ENCODE measurements at regions not wholly inside any gene's neighbourhood (a gene's known extent, or its start where the extent isn't known, plus 50 kb on each side); places are given as distances from the start of the nearest gene placed in this dataset.

DNA sequence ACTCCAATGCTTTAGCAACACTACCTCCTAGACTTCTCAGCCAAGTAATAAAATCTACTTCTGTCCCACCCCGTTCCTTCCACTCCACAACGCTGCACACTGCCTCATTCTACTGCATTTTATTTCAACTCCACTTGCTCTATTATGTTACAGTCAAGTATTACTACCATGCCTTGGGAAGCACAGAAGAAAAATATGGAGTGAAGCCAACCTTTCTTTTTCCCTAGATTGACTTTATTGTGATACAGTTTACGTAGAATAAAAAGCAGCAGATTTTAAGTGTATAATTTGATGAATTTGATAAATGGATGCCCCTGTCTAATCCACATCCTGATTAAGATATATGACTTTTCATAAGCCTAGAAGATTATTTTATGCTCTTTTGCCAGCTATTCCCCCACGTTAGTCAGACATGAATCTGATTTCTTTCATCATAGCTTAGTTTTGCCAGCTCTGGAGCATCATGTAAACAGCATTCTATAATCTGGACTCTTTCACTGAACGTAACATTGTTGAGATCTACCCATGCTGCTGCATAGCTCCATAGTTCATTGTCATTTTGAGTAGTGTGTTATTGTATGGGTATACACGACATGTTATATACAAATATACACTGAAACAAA, 676.8 kb upstream of the RAB6C start:
- TF ChIP-seq, protein P1, sequence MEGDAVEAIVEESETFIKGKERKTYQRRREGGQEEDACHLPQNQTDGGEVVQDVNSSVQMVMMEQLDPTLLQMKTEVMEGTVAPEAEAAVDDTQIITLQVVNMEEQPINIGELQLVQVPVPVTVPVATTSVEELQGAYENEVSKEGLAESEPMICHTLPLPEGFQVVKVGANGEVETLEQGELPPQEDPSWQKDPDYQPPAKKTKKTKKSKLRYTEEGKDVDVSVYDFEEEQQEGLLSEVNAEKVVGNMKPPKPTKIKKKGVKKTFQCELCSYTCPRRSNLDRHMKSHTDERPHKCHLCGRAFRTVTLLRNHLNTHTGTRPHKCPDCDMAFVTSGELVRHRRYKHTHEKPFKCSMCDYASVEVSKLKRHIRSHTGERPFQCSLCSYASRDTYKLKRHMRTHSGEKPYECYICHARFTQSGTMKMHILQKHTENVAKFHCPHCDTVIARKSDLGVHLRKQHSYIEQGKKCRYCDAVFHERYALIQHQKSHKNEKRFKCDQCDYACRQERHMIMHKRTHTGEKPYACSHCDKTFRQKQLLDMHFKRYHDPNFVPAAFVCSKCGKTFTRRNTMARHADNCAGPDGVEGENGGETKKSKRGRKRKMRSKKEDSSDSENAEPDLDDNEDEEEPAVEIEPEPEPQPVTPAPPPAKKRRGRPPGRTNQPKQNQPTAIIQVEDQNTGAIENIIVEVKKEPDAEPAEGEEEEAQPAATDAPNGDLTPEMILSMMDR (conservative IDR thresholded peaks at IDR 0.05; ENCODE audit: low read depth, low read length), result no peak
- TF ChIP-seq EZH2 (IDR thresholded peaks at IDR 0.05; ENCODE audit: low read length, unreplicated experiment) (no peak), EZH2phosphoT487 (IDR thresholded peaks at IDR 0.05; ENCODE audit: borderline replicate concordance, low read length) (no peak)
